Activated T-cell treated with anti-CD3 and anti-CD28 coated beads, Interleukin-2, amount 50 U/mL, for 72 hours (primary cell): ENCODE measurements at regions not wholly inside any gene's neighbourhood (a gene's known extent, or its start where the extent isn't known, plus 50 kb on each side); places are given as distances from the start of the nearest gene placed in this dataset.

ENCODE experiments used
- ATAC-seq, 2 donors: fragments of 150-1000 bp; cut with Tn5 transposase; replicated peaks in 1 of 2; 2 replicates each; pipeline ENCODE4 v1.10.0; 2021; ENCODE audit warnings: moderate library complexity in 2 of 2, mild to moderate bottlenecking in 1 of 2
- DNase-seq, 2 donors: peaks; one replicate each; pipeline ENCODE4 v3.0.0; 2021 to 2022; ENCODE audit warnings: mixed read lengths in 1 of 2
- H3K27ac Mint-ChIP-seq: one replicate; pipeline ENCODE4 v1.8.0; 2022; ENCODE audit warnings: mild to moderate bottlenecking, moderate library complexity, mixed read lengths
- H3K27me3 Mint-ChIP-seq: one replicate; pipeline ENCODE4 v1.8.0; 2022; ENCODE audit warnings: low read depth, mixed read lengths
- H3K36me3 Mint-ChIP-seq, 2 donors: one replicate each; pipeline ENCODE4 v1.8.0; 2022; ENCODE audit warnings: mixed read lengths in 2 of 2, mild to moderate bottlenecking in 1 of 2; ENCODE audit not compliant: insufficient read depth in 2 of 2
- H3K4me1 Mint-ChIP-seq: one replicate; pipeline ENCODE4 v1.8.0; 2022; ENCODE audit warnings: low read depth, mixed read lengths
- H3K4me3 Mint-ChIP-seq, 2 donors: one replicate each; pipeline ENCODE4 v1.8.0; 2022; ENCODE audit warnings: mild to moderate bottlenecking in 2 of 2, mixed read lengths in 2 of 2, moderate library complexity in 2 of 2
- H3K9me3 Mint-ChIP-seq, 2 donors: one replicate each; pipeline ENCODE4 v1.8.0; 2022; ENCODE audit warnings: mixed read lengths in 2 of 2

DNA sequence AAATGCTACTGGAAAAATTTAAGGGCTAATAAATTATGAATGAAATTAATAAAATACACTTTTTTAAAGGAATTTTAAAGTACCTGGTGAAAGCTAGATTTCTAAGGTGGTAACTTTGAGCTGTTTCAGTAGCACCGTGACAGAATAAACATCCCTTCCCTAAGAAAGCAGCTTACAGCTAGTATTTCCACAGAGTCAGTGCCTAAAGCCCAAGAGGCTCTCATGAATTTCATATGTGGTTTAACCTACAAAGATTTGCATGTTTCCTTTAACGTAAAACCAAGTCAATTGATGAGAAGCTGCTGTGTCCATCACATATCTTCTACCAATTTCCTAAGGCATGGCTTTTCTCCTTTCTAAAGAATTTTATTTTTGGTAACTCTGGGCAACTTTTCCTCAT lies 56.8 kb downstream of the IFNG start:
- no peaks in the 10 kb centered on the region for H3K9me3 Mint-ChIP-seq
- ATAC-seq (no peak), DNase-seq (no peak)
- no peaks in the 10 kb centered on the region for H3K36me3 Mint-ChIP-seq
- H3K4me1 Mint-ChIP-seq: no peaks in the 10 kb centered on the region
- no peak overlapping the region for H3K4me3 Mint-ChIP-seq
- no peak overlapping the region for H3K27ac Mint-ChIP-seq
- H3K27me3 Mint-ChIP-seq: peaks cover 7% of the 10 kb centered on the region

DNA sequence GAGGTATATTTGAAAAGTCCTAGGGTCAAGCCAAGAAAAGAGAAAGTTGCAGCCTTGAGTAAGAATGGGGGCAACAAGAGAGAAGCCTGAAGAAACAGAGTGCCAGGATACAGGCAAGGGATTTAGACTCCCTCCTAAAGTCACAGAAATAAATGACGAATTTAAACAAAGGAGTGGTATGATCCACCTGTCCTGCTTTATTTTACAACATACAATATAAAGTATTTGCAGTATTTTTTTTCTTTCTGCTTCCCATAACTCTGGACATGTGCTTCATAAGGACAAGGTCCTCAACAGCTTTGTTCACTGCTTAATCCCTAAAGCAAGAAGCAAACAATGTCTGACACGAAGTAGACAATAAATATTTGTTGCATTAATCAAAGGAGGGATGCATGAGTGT lies 57.4 kb downstream of the IFNG start:
- H3K36me3 Mint-ChIP-seq: no peaks in the 10 kb centered on the region
- H3K4me3 Mint-ChIP-seq: no peak overlapping the region
- DNase-seq (no peak), ATAC-seq (no peak)
- peaks cover 7% of the 10 kb centered on the region for H3K27me3 Mint-ChIP-seq
- H3K4me1 Mint-ChIP-seq: no peaks in the 10 kb centered on the region
- no peak overlapping the region for H3K27ac Mint-ChIP-seq
- H3K9me3 Mint-ChIP-seq: no peaks in the 10 kb centered on the region

DNA sequence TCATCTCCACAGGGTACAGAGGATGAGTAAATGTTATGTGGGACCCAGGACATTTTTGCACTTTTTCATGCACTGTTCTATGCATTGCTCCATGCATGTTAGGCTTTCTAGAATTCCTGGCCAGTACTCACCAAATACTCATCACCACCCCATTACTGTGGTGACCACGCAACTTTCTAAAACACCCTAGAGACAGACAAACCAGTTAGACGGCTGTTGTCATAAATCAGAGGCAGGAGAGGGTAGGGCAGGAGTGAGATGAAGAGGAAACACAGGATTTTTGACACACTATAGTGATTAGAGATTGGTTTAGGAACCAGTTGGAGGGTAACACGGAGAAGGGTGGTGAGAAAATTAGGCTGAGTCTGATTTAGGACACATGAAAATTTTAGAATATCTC lies 59.3 kb downstream of the IFNG start:
- Mint-ChIP-seq H3K4me3 (no peak overlapping the region), H3K36me3 (no peaks in the 10 kb centered on the region), H3K27ac (no peak overlapping the region), H3K4me1 (no peaks in the 10 kb centered on the region), H3K9me3 (peaks cover 0 to 4% of the 10 kb centered on the region in 2 donors), H3K27me3 (peaks cover 7% of the 10 kb centered on the region)
- ATAC-seq (no peak), DNase-seq (no peak)

DNA sequence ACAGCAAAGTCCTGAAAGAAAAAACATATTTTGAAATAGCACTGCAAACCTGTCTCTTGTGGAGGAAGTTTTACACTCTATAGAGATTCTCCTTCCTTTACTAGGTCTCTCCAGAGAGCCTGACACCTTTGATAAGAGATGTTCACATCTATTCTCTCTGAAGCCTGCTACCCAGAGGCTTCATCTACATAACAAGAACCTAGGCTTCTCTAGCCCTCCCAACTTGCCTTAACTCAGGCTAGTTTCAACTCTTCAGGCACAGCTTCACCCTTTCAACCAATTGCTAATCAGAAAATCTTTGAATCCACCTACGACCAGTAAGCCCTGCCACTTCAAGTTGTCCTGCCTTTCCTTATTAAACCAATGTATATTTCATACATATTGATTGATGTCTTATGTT lies 60.6 kb downstream of the IFNG start:
- no peak for DNase-seq
- H3K27ac Mint-ChIP-seq: peak overlapping the region; percentile 47
- no peak for ATAC-seq
- no peaks in the 10 kb centered on the region for H3K4me1 Mint-ChIP-seq
- H3K36me3 Mint-ChIP-seq: no peaks in the 10 kb centered on the region
- H3K9me3 Mint-ChIP-seq: peaks cover 0 to 4% of the 10 kb centered on the region in 2 donors
- no peak overlapping the region for H3K4me3 Mint-ChIP-seq
- peaks cover 7% of the 10 kb centered on the region for H3K27me3 Mint-ChIP-seq

DNA sequence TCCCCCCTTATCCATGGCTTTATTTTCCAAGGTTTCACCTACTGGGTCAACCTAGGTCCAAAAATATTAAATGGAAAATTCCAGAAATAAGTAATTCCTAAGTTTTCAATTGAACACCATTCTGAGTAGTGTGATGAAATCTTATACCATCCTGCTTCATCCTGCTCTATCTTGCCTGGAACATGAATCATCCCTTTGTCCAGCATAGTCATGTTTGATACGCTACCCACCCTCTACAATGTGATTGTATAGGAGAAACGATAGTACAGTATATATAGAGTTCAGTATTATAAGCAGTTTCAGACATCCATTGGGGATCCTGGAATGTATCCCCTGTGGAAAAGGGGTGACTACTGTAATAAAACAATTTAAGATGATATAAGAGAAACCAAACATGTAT lies 62.2 kb downstream of the IFNG start:
- peaks cover 0 to 4% of the 10 kb centered on the region in 2 donors for H3K9me3 Mint-ChIP-seq
- no peaks in the 10 kb centered on the region for H3K36me3 Mint-ChIP-seq
- H3K4me3 Mint-ChIP-seq: no peak overlapping the region
- DNase-seq: no peak
- H3K27ac Mint-ChIP-seq: no peak overlapping the region
- no peak for ATAC-seq
- no peaks in the 10 kb centered on the region for H3K4me1 Mint-ChIP-seq
- H3K27me3 Mint-ChIP-seq: peaks cover 7% of the 10 kb centered on the region

DNA sequence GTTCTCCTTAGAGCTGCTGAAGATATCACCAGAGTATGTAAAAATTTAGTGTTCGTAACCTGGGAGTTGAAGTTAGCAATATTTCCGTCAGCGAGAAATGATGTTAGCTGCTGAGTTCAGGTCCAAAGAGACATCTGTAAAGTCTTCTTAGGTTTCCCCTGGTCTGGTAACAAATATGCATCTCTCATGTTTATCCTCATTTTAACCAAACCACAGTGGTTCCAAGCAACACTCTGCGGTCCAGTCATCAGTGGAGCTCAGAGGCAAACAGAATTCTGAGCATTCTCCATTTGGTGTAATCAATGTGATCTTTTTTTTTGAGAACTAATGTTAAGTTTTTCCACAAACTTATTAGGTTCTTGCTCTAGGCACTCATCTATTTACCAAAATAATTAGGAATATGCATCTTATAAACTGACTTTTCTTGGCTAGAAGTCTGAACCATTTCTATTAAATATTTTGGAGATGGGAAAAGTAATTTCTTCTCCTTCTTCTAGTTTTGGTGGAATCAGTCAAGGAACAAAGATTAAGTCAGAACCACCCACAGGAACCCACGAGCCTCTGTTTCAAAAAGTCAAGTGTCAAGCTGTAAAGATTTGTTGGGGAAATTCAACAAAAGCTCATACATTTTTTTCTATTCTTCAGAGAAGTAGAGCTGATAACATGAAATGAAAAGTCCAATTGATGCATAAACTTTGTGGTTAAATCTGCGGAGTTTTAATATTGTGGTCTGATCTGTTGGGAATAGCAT lies 64.7 kb downstream of the IFNG start:
- H3K27ac Mint-ChIP-seq: no peak overlapping the region
- H3K4me1 Mint-ChIP-seq: no peaks in the 10 kb centered on the region
- peak in 1 of 2 donors; percentile 30 for ATAC-seq
- peaks cover 2 to 9% of the 10 kb centered on the region in 2 donors for H3K9me3 Mint-ChIP-seq
- H3K27me3 Mint-ChIP-seq: peaks cover 7% of the 10 kb centered on the region
- H3K4me3 Mint-ChIP-seq: no peak overlapping the region
- DNase-seq: no peak
- H3K36me3 Mint-ChIP-seq: peaks cover 5 to 9% of the 10 kb centered on the region in 2 donors

DNA sequence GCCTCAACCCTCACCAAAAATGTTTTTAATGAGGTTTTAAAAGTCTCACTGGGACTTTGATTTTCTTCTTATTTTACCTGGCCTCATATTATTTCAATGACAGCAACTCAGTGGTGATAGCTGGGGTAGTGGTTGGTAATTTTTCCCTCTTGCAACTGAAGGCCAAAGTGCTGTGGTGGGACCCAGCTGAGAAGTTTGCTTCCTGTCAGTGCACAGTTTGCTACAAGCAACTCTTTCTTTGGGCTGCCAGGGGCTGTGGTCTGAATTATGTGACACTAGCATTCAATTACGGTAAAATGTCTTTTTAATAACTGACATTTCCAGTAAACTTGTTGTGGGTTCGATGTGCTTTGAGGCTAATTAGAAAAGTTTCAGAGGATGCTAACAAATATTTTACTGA lies 65.3 kb downstream of the IFNG start:
- DNase-seq (no peak), ATAC-seq (no peak)
- Mint-ChIP-seq H3K27me3 (peaks cover 10% of the 10 kb centered on the region), H3K9me3 (peaks cover 7 to 14% of the 10 kb centered on the region in 2 donors), H3K36me3 (peaks cover 7 to 14% of the 10 kb centered on the region in 2 donors), H3K27ac (no peak overlapping the region), H3K4me1 (no peaks in the 10 kb centered on the region), H3K4me3 (no peak overlapping the region)

DNA sequence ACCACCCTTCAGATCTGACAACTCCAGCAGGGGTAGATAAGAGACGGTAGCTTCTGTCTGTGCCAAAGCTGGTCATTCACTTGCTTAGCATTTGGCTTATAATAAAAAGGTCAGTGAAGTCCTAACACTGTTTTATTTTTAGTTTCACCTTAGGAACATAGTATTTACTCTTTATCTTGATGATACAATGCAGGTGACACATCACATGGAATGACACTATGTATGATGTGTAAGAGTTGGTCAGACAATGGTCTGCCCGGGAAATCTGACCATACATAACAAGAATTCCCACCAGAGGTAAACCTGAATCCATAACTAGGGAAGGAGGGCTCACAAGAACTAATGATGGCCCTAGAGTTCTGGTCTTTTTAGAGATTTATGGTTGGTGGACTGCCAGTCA lies 66.6 kb downstream of the IFNG start:
- Mint-ChIP-seq H3K36me3 (peaks cover 7 to 18% of the 10 kb centered on the region in 2 donors), H3K4me1 (no peaks in the 10 kb centered on the region), H3K4me3 (no peak overlapping the region), H3K27me3 (peaks cover 10% of the 10 kb centered on the region), H3K27ac (peak overlapping the region; percentile 39), H3K9me3 (peaks cover 9 to 15% of the 10 kb centered on the region in 2 donors)
- ATAC-seq (no peak), DNase-seq (no peak)

DNA sequence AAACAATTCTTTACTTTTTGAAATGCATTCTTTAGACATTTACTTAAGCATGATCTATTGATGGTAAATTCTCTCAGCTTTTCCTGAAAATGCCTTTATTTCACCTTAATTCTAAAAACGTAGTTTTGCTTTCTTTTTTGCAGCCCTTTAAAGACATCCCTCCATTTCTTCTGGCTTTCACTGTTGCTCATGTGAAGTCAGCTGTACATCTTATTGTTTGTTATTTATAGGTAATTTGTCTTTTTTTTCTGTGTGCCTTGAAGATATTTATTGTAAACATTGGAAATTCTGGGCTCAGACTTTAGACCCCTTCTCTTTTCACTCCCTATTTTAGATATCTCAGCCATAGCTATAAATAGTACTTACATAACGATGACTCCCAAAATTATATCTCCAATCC lies 70.4 kb downstream of the IFNG start:
- Mint-ChIP-seq H3K4me3 (no peak overlapping the region), H3K4me1 (no peaks in the 10 kb centered on the region), H3K36me3 (peaks cover 10 to 24% of the 10 kb centered on the region in 2 donors), H3K27ac (no peak overlapping the region), H3K27me3 (peaks cover 10% of the 10 kb centered on the region), H3K9me3 (peaks cover 11 to 16% of the 10 kb centered on the region in 2 donors)
- no peak for ATAC-seq
- DNase-seq: no peak

DNA sequence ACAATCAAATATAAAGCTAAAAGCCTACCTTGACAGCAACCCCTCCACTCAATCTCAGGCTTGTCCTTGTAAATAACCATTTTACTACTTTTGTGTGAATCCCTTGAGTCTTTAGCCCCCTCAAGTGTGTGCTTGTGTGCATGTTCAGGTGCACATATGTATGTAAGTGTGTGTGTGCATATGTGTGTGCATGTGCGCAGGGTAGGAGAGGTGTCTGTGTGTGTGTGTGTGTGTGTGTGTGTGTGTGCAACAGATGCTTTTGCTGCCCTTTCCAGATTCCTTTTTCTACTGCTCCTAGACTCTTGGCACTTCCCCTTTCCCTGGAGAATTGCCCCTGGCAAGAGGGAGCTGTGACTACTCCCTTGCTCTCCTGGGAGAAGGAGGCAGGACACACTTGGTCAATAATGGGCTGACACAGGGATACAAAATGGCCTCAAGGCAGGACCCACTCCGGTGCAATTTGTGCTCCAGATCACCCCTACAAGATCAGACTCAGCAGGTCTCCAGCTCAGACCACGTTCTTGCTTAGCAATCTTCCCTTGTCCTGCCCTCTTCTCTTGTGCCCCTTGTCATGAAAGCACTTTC lies 73.4 kb downstream of the IFNG start:
- Mint-ChIP-seq H3K9me3 (peaks cover 15 to 22% of the 10 kb centered on the region in 2 donors), H3K4me3 (no peak overlapping the region), H3K27ac (no peak overlapping the region), H3K4me1 (peaks cover under 1% of the 10 kb centered on the region), H3K27me3 (peaks cover 10% of the 10 kb centered on the region), H3K36me3 (peaks cover 14 to 29% of the 10 kb centered on the region in 2 donors)
- ATAC-seq: no peak
- no peak for DNase-seq

DNA sequence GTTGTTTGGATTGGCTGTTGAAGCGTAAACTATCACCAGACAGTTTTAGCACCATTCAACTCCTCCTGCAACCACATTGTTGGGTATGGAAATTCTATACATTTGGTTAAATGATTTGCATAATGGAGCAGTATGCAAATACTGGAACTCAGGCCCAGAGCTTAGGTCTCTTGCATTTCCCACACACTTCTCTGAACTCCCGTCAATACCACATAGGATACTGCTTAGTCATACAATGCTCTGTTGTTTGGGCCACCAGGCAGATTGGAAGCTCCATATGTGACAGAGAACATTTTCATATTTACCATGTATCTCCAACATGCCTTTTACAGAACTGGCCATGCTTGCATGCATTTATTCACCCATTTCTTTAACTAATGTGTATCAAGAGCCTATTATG lies 78.0 kb downstream of the IFNG start:
- H3K9me3 Mint-ChIP-seq: peaks cover 3 to 13% of the 10 kb centered on the region in 2 donors
- peaks cover 7 to 13% of the 10 kb centered on the region in 2 donors for H3K36me3 Mint-ChIP-seq
- no peak overlapping the region for H3K4me3 Mint-ChIP-seq
- no peaks in the 10 kb centered on the region for H3K27me3 Mint-ChIP-seq
- no peak overlapping the region for H3K27ac Mint-ChIP-seq
- peaks cover 23% of the 10 kb centered on the region for H3K4me1 Mint-ChIP-seq
- DNase-seq (no peak), ATAC-seq (peak; percentile 32 to 34)

DNA sequence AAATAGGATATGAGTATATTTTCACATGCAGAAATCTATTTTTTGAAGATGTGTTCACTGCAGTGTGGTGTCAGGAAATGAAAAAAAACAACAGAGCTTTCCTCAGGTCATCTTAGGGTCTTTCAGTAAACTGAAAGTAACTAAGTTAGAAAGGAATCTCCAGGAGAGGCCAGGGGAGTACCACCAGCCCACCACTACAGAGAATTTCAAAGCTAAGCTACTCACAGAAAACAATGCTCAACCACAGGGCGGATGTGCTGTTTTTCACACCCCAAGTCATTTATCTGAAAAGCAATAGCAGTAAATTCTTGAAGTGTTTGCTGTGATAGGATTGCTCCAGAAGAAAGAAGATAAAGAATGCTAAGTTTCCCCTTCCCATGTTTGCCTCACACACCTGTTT lies 79.0 kb downstream of the IFNG start:
- Mint-ChIP-seq H3K27ac (peak overlapping the region; percentile 5), H3K36me3 (peaks cover 7 to 13% of the 10 kb centered on the region in 2 donors)
- DNase-seq: peak; percentile 15 to 24

DNA sequence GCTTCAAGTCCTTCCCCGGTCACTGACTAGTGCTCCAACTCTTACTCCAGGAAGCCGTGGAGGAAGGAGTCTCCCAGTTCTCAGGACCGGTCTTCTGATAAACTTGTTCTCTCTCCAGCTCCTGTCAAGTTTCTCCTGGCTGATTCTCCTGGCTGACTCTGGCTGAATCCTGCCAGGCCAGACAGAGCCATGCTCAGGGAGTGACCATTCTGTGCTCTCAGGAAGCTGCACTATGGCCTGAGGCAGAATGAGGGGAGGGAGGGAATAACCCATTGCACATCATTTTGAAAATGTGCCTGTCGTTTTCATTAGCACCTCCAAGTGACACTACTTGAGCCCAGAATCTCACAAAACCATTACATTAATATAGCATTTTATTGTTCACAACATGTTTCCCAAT lies 80.8 kb downstream of the IFNG start:
- peaks cover 4 to 6% of the 10 kb centered on the region in 2 donors for H3K36me3 Mint-ChIP-seq
- H3K4me1 Mint-ChIP-seq: peaks cover 23% of the 10 kb centered on the region
- ATAC-seq (no peak), DNase-seq (no peak)
- H3K27ac Mint-ChIP-seq: peak overlapping the region; percentile 21
- peaks cover 3 to 6% of the 10 kb centered on the region in 2 donors for H3K9me3 Mint-ChIP-seq
- no peaks in the 10 kb centered on the region for H3K27me3 Mint-ChIP-seq
- peak overlapping the region in 1 of 2 donors; percentile 21 for H3K4me3 Mint-ChIP-seq

More for the DNA sequence above, 79.0 kb downstream of the IFNG start:
- peak overlapping the region in 1 of 2 donors; percentile 51 for H3K4me3 Mint-ChIP-seq
- H3K27me3 Mint-ChIP-seq: no peaks in the 10 kb centered on the region
- H3K4me1 Mint-ChIP-seq: peaks cover 23% of the 10 kb centered on the region
- ATAC-seq: peak; percentile 74 to 76
- H3K9me3 Mint-ChIP-seq: peaks cover 3 to 13% of the 10 kb centered on the region in 2 donors
